HG02970 (cell line): ENCODE measurements at regions not wholly inside any gene's neighbourhood (a gene's known extent, or its start where the extent isn't known, plus 50 kb on each side); places are given as distances from the start of the nearest gene placed in this dataset.

Experiments used
- ATAC-seq: cut with Tn5 transposase; IDR thresholded peaks from one replicate; pipeline ENCODE4 v1.9.1; 2021; ENCODE audit warnings: mild to moderate bottlenecking, moderate library complexity, moderate number of reproducible peaks; ENCODE audit not compliant: unreplicated experiment, low FRiP score

- no peak for ATAC-seq
Measured at GRCh38 chr6:134720353-134721059, 229.4 kb downstream of the ALDH8A1 start.

- ATAC-seq, result no peak
Measured at GRCh38 chr6:134719911-134720310, 230.0 kb downstream of the ALDH8A1 start.

- ATAC-seq, result no peak
Measured at GRCh38 chr6:134719286-134719685, 230.6 kb downstream of the ALDH8A1 start.

GRCh38 chr6:134714679-134715078 lies 235.2 kb downstream of the ALDH8A1 start:
- no peak for ATAC-seq

GRCh38 chr6:134714113-134714512 lies 235.8 kb downstream of the ALDH8A1 start:
- ATAC-seq, result no peak

- no peak for ATAC-seq
Measured at GRCh38 chr6:134712311-134712710, 237.6 kb downstream of the ALDH8A1 start.

GRCh38 chr6:134708079-134708478 lies 241.8 kb downstream of the ALDH8A1 start:
- ATAC-seq, result no peak

- ATAC-seq, result no peak
Measured at GRCh38 chr6:134707342-134708031, 242.4 kb downstream of the ALDH8A1 start.

- no peak for ATAC-seq
Measured at GRCh38 chr6:134706806-134707205, 243.1 kb downstream of the ALDH8A1 start.

- ATAC-seq, result no peak
Measured at GRCh38 chr6:134706153-134706552, 243.7 kb downstream of the ALDH8A1 start.

GRCh38 chr6:134703206-134703605 lies 246.7 kb downstream of the ALDH8A1 start:
- no peak for ATAC-seq

- no peak for ATAC-seq
Measured at GRCh38 chr6:134702279-134702678, 247.6 kb downstream of the ALDH8A1 start.

- no peak for ATAC-seq
Measured at GRCh38 chr6:134701301-134701700, 248.6 kb downstream of the ALDH8A1 start.

GRCh38 chr6:134698228-134698627 lies 251.7 kb downstream of the ALDH8A1 start:
- ATAC-seq, result no peak

GRCh38 chr6:134692008-134692407 lies 257.9 kb downstream of the ALDH8A1 start:
- no peak for ATAC-seq

GRCh38 chr6:134691180-134691579 lies 258.7 kb downstream of the ALDH8A1 start:
- no peak for ATAC-seq

GRCh38 chr6:134690048-134690447 lies 259.9 kb downstream of the ALDH8A1 start:
- no peak for ATAC-seq

- ATAC-seq, result no peak
Measured at GRCh38 chr6:134689641-134690040, 260.3 kb downstream of the ALDH8A1 start.

GRCh38 chr6:134689177-134689576 lies 260.7 kb downstream of the ALDH8A1 start:
- ATAC-seq, result no peak

GRCh38 chr6:134686071-134686470 lies 263.8 kb downstream of the ALDH8A1 start:
- no peak for ATAC-seq

- ATAC-seq, result no peak
Measured at GRCh38 chr6:134684423-134684795, 265.5 kb downstream of the ALDH8A1 start.

GRCh38 chr6:134683783-134684422 lies 266.0 kb downstream of the ALDH8A1 start:
- ATAC-seq, result no peak
